Activated naive CD4-positive, alpha-beta T cell treated with anti-CD3 and anti-CD28 coated beads, Interleukin-2, amount 50 U/mL, for 24 hours (primary cell): ENCODE measurements at regions not wholly inside any gene's neighbourhood (a gene's known extent, or its start where the extent isn't known, plus 50 kb on each side); places are given as distances from the start of the nearest gene placed in this dataset.
"Not testable (repeated sequence)": the region's sequence is repeated elsewhere in the genome, so short reads cannot be mapped to it uniquely, and the experiment has no call there.

Experiments
- H3K27ac Mint-ChIP-seq: one replicate; pipeline ENCODE4 v1.8.0; 2021; ENCODE audit warnings: mild to moderate bottlenecking, mixed read lengths
- H3K27me3 Mint-ChIP-seq: one replicate; pipeline ENCODE4 v1.8.0; 2021; ENCODE audit warnings: mixed read lengths
- H3K36me3 Mint-ChIP-seq: one replicate; pipeline ENCODE4 v1.8.0; 2021; ENCODE audit warnings: mixed read lengths
- H3K4me1 Mint-ChIP-seq: one replicate; pipeline ENCODE4 v1.8.0; 2021; ENCODE audit warnings: mixed read lengths
- H3K4me3 Mint-ChIP-seq: one replicate; pipeline ENCODE4 v1.8.0; 2021; ENCODE audit warnings: mild to moderate bottlenecking, mixed read lengths
- H3K9me3 Mint-ChIP-seq: one replicate; pipeline ENCODE4 v1.8.0; 2021; ENCODE audit warnings: mixed read lengths

- H3K27me3 Mint-ChIP-seq: peaks cover 5% of the 10 kb centered on the region
- H3K4me1 Mint-ChIP-seq: no peaks in the 10 kb centered on the region
- H3K4me3 Mint-ChIP-seq: no peak overlapping the region
- no peaks in the 10 kb centered on the region for H3K36me3 Mint-ChIP-seq
- no peak overlapping the region for H3K27ac Mint-ChIP-seq
- H3K9me3 Mint-ChIP-seq: peaks cover 4% of the 10 kb centered on the region
These were observed 94.5 kb upstream of the WSCD1 start for GRCh38 chr17:5975661-5976060.

DNA sequence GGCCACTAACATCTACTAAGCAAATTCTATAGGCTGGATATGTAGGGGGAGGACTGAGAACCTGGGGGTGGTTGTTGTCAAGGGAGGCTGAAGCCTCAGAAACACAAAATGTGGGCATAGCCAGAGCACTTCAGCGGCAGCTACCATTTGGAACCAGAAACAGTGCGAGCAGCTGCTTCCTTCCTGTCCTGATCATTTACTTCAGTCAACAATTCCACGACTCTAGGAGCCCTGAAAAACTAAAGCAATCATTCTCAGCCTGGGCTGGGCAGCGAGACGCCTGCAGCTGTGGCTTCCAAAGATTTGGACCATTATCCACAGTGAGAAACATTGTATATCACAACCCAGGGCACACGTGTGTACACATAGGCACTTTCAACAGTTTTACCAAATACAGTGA lies 93.9 kb upstream of the WSCD1 start:
- no peaks in the 10 kb centered on the region for H3K4me1 Mint-ChIP-seq
- H3K9me3 Mint-ChIP-seq: peaks cover 4% of the 10 kb centered on the region
- no peaks in the 10 kb centered on the region for H3K36me3 Mint-ChIP-seq
- H3K4me3 Mint-ChIP-seq: no peak overlapping the region
- no peak overlapping the region for H3K27ac Mint-ChIP-seq
- H3K27me3 Mint-ChIP-seq: peaks cover 6% of the 10 kb centered on the region

DNA sequence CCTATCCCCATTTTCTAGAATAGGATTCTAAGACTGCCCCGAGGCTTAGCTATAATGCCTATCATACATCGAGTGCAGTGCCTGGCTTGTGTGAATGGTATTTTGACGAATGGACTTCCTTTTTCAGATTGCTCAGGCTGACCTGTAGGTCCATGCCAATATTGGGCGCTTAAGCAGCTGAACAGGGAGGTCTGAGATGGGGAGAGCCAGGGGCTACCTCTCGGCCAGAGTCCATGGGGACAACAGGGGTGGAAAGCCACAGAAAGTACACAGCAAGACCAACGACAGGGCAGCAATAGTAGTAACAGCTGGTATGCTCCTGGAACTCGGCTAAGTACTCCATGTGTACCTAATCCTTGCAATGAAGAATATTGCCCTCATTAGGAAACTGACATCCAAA lies 91.7 kb upstream of the WSCD1 start:
- H3K9me3 Mint-ChIP-seq: no peaks in the 10 kb centered on the region
- no peaks in the 10 kb centered on the region for H3K4me1 Mint-ChIP-seq
- H3K36me3 Mint-ChIP-seq: no peaks in the 10 kb centered on the region
- H3K27ac Mint-ChIP-seq: no peak overlapping the region
- H3K27me3 Mint-ChIP-seq: peaks cover 6% of the 10 kb centered on the region
- H3K4me3 Mint-ChIP-seq: no peak overlapping the region

- Mint-ChIP-seq H3K27me3 (peaks cover 2% of the 10 kb centered on the region), H3K4me3 (no peak overlapping the region), H3K27ac (no peak overlapping the region), H3K36me3 (no peaks in the 10 kb centered on the region), H3K4me1 (no peaks in the 10 kb centered on the region), H3K9me3 (no peaks in the 10 kb centered on the region)
These were observed 89.2 kb upstream of the WSCD1 start for GRCh38 chr17:5980941-5981340.

- H3K27me3 Mint-ChIP-seq: peaks cover 2% of the 10 kb centered on the region
- H3K4me1 Mint-ChIP-seq: no peaks in the 10 kb centered on the region
- no peaks in the 10 kb centered on the region for H3K9me3 Mint-ChIP-seq
- H3K36me3 Mint-ChIP-seq: no peaks in the 10 kb centered on the region
- no peak overlapping the region for H3K27ac Mint-ChIP-seq
- no peak overlapping the region for H3K4me3 Mint-ChIP-seq
These were observed 83.5 kb upstream of the WSCD1 start for GRCh38 chr17:5986644-5987043.

- Mint-ChIP-seq H3K4me1 (no peaks in the 10 kb centered on the region), H3K36me3 (no peaks in the 10 kb centered on the region), H3K4me3 (no peak overlapping the region), H3K9me3 (no peaks in the 10 kb centered on the region), H3K27ac (no peak overlapping the region), H3K27me3 (peaks cover 12% of the 10 kb centered on the region)
These were observed 69.8 kb upstream of the WSCD1 start for GRCh38 chr17:6000426-6000825.

DNA sequence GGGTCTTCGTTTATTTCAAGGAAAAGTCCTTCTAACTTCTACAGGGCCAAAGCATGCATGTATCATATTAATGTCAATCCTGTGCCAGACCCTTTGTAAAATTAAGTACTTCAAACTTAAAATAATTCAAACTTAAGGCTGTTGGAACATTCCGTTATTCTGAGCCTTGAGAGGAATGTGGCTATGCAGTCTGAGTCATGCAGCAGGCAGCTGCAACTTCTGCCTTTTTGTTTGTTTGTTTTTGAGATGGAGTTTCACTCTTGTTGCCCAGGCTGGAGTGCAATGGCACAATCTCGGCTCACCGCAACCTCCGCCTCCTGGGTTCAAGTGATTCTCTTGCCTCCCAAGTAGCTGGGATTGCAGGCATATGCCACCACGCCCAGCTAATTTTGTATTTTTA lies 67.0 kb upstream of the WSCD1 start:
- not testable (repeated sequence) for H3K9me3 Mint-ChIP-seq, H3K27me3 Mint-ChIP-seq

GRCh38 chr17:6005939-6006338 lies 64.2 kb upstream of the WSCD1 start:
- no peak overlapping the region for H3K4me3 Mint-ChIP-seq
- no peaks in the 10 kb centered on the region for H3K9me3 Mint-ChIP-seq
- H3K27ac Mint-ChIP-seq: no peak overlapping the region
- peaks cover 11% of the 10 kb centered on the region for H3K27me3 Mint-ChIP-seq
- H3K36me3 Mint-ChIP-seq: no peaks in the 10 kb centered on the region
- H3K4me1 Mint-ChIP-seq: no peaks in the 10 kb centered on the region

More for the DNA sequence above, 67.0 kb upstream of the WSCD1 start:
- H3K4me3 Mint-ChIP-seq, H3K36me3 Mint-ChIP-seq, H3K27ac Mint-ChIP-seq, H3K4me1 Mint-ChIP-seq: not testable (repeated sequence)

DNA sequence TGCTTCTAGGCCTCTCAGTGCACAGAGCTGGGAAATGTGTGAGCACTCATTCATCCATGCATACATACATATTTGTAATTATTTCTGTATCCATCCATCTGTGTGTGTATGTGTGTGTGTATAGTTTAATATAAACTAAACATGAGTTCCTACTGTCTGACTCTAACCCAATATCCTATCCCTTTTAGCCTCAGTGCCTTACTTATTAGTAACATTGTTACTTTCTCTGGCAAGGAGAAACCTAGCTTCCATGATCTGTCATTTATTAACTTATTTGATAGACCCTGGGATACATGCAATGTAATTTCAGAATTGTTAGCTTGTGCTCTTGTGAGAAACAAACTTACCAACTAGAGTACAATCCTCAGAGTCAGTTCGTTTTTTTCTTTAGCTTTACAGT lies 59.0 kb upstream of the WSCD1 start:
- no peaks in the 10 kb centered on the region for H3K36me3 Mint-ChIP-seq
- H3K27ac Mint-ChIP-seq: no peak overlapping the region
- H3K4me1 Mint-ChIP-seq: no peaks in the 10 kb centered on the region
- H3K4me3 Mint-ChIP-seq: no peak overlapping the region
- H3K27me3 Mint-ChIP-seq: peaks cover 17% of the 10 kb centered on the region
- H3K9me3 Mint-ChIP-seq: no peaks in the 10 kb centered on the region

DNA sequence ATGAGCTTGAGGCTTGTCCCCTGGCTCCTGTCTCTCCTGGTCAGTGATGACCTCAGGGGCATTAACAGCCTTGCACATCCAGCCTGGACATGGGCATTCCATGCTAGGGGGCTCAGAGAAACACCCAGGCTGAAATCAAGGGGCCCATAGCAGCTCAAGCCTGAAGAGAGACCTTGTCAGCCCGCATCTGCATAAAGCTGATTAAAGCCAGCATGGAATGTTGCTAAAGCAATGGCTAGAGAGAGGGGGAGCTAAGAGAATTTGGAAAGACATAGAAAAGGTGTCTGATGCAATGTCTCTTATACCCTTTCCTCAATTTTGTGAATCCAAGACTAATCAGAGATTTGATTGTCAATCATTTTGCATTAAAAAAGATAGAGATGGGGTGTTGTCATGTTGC lies 51.4 kb upstream of the WSCD1 start:
- Mint-ChIP-seq H3K36me3 (no peaks in the 10 kb centered on the region), H3K27ac (no peak overlapping the region), H3K4me1 (no peaks in the 10 kb centered on the region), H3K27me3 (peaks cover 7% of the 10 kb centered on the region), H3K9me3 (no peaks in the 10 kb centered on the region), H3K4me3 (no peak overlapping the region)

DNA sequence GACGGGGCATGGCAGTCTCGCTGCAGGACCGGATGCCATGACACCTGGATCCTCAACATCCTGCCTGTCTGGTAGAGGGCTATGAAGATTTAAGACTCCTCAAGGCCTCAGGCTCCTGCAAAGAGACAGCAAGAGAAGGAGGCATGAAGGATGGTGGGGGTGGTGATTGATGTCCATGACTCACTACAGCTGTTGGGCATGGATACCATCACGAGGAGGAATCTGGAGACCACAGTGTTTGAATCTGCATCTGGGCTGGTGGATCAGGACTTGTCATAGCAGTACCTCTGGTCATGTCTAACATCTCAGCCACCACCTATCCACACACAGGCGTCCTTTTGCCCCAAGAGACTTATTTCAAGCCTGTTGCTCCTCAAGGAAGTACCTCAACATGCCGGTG lies 50.2 kb upstream of the WSCD1 start:
- H3K4me3 Mint-ChIP-seq: no peak overlapping the region
- H3K4me1 Mint-ChIP-seq: no peaks in the 10 kb centered on the region
- peaks cover 7% of the 10 kb centered on the region for H3K27me3 Mint-ChIP-seq
- no peak overlapping the region for H3K27ac Mint-ChIP-seq
- H3K9me3 Mint-ChIP-seq: no peaks in the 10 kb centered on the region
- no peaks in the 10 kb centered on the region for H3K36me3 Mint-ChIP-seq

DNA sequence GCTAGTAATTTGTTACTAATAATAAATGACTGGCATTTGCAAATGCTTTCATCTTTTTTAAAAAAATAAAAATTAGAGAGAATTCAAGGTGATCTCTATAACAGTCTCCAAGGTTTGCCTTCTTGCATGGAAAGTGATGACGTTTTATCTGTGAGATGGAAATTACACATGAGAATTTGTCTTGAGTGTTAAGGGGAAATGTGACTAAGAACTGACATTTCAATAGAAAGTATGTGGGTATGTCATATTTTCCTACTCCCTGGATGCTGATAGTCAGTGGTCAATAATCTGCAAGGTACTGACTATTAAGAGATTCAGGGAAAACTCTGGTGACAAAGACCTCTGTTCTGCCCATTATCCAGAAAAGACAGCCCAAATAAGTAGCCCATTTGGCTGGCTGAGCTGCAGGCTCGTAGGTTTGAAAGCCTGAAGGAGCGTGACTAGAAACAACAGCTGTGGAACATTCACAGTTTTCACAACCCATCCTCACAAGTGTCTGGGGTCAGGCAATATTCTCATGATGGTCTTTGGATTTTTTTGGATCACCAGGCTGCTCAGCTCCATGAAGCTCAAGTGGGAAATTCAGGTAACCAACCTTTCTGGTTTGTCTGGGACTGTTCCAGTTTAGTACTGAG lies 49.7 kb upstream of the WSCD1 start:
- Mint-ChIP-seq H3K27ac (no peak overlapping the region), H3K36me3 (no peaks in the 10 kb centered on the region), H3K4me1 (no peaks in the 10 kb centered on the region), H3K27me3 (peaks cover 7% of the 10 kb centered on the region), H3K9me3 (no peaks in the 10 kb centered on the region), H3K4me3 (no peak overlapping the region)
